ENCODE measurements at regions not wholly inside any gene's neighbourhood (a gene's known extent, or its start where the extent isn't known, plus 50 kb on each side); places are given as distances from the start of the nearest gene placed in this dataset.

GRCh38 chr7:136063326-136063666, 86.1 kb upstream of the MTPN start:
- TF ChIP-seq, protein P1, sequence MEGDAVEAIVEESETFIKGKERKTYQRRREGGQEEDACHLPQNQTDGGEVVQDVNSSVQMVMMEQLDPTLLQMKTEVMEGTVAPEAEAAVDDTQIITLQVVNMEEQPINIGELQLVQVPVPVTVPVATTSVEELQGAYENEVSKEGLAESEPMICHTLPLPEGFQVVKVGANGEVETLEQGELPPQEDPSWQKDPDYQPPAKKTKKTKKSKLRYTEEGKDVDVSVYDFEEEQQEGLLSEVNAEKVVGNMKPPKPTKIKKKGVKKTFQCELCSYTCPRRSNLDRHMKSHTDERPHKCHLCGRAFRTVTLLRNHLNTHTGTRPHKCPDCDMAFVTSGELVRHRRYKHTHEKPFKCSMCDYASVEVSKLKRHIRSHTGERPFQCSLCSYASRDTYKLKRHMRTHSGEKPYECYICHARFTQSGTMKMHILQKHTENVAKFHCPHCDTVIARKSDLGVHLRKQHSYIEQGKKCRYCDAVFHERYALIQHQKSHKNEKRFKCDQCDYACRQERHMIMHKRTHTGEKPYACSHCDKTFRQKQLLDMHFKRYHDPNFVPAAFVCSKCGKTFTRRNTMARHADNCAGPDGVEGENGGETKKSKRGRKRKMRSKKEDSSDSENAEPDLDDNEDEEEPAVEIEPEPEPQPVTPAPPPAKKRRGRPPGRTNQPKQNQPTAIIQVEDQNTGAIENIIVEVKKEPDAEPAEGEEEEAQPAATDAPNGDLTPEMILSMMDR (IDR thresholded peaks at IDR 0.05; ENCODE audit: low read depth, low read length), result no peak
- H3K4me3 ChIP-seq (replicated peaks in 1 of 2; ENCODE audit: low read depth in 2 of 2, low read length in 2 of 2), result no peak overlapping the region
- DNase-seq (ENCODE audit: low read depth in 2 of 2), result no peak

- DNase-seq (ENCODE audit: low read depth in 2 of 2), result no peak
- no peak overlapping the region for H3K4me3 ChIP-seq (replicated peaks in 1 of 2; ENCODE audit: low read depth in 2 of 2, low read length in 2 of 2)
- TF ChIP-seq, protein P1 (IDR thresholded peaks at IDR 0.05; ENCODE audit: low read depth, low read length), result no peak
These were observed 85.6 kb upstream of the MTPN start for GRCh38 chr7:136062625-136063325.

DNA sequence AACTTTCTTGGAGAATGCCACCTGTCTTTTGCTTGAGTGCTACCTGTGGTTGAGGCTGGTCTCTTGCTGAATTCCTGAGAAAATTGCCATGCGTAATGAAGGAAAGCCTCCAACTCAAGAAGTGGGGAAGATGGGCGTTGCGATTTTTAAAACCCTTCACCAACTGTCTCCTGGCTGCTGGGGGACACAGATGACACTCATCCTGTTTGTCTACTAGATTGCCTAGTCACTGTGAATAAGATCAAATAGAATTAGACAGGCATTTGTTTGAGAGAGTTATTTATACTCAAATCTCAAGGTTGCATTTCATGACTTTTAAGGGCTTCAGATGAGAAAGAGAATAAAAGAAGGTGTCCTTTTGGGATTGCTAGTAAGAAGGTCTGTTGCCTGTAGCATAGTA, 84.3 kb upstream of the MTPN start:
- no peak for DNase-seq (ENCODE audit: low read depth in 2 of 2)
- TF ChIP-seq, protein P1 (IDR thresholded peaks at IDR 0.05; ENCODE audit: low read depth, low read length), result no peak

GRCh38 chr7:136058546-136058945, 81.4 kb upstream of the MTPN start:
- TF ChIP-seq, protein P1 (IDR thresholded peaks at IDR 0.05; ENCODE audit: low read depth, low read length), result no peak
- DNase-seq (ENCODE audit: low read depth in 2 of 2), result no peak
- no peak overlapping the region for H3K4me3 ChIP-seq (replicated peaks in 1 of 2; ENCODE audit: low read depth in 2 of 2, low read length in 2 of 2)

More for the DNA sequence above, 84.3 kb upstream of the MTPN start:
- H3K4me3 ChIP-seq (replicated peaks in 1 of 2; ENCODE audit: low read depth in 2 of 2, low read length in 2 of 2), result no peak overlapping the region

DNA sequence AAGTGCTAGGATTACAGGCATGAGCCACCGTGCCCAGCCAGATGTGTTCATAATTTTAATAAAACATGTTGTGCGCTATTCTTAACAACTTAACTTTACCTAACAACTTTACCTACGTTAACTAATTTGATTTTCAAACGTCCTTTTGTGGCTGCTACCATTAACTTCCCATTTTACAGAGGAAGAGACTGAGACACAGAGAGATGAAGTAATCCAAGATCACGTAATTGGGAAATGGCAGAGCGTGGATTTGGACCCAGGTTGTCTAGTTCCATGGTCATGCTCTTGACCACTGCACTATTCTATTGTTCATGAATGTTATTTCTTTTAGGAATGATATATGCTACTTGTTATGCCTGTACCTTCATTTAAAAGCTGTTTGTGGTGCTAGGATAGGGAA, 80.3 kb upstream of the MTPN start:
- DNase-seq (ENCODE audit: low read depth in 2 of 2), result no peak
- TF ChIP-seq, protein P1 (IDR thresholded peaks at IDR 0.05; ENCODE audit: low read depth, low read length), result no peak
- H3K4me3 ChIP-seq (replicated peaks in 1 of 2; ENCODE audit: low read depth in 2 of 2, low read length in 2 of 2), result no peak overlapping the region

GRCh38 chr7:136056651-136057231, 79.6 kb upstream of the MTPN start:
- no peak overlapping the region for H3K4me3 ChIP-seq (replicated peaks in 1 of 2; ENCODE audit: low read depth in 2 of 2, low read length in 2 of 2)
- DNase-seq (ENCODE audit: low read depth in 2 of 2), result no peak
- TF ChIP-seq, protein P1 (IDR thresholded peaks at IDR 0.05; ENCODE audit: low read depth, low read length), result no peak
